ENCODE measurements at regions not wholly inside any gene's neighbourhood (a gene's known extent, or its start where the extent isn't known, plus 50 kb on each side); places are given as distances from the start of the nearest gene placed in this dataset.

GRCh38 chr2:166716968-166717367 lies 171.3 kb upstream of the XIRP2 start:
- H3K79me2 ChIP-seq (ENCODE audit: control insufficient read depth, insufficient read depth, low read length), result no peaks in the 10 kb centered on the region

GRCh38 chr2:166700079-166700478 lies 188.2 kb upstream of the XIRP2 start:
- Histone ChIP-seq H2AFZ (ENCODE audit: control insufficient read depth, low read length) (no peak overlapping the region), H3K4me2 (ENCODE audit: control insufficient read depth, extremely low read depth, insufficient read depth, low read depth, low read length) (no peak overlapping the region), H3K4me1 (ENCODE audit: control insufficient read depth, extremely low read depth, insufficient read depth, low read length) (no peaks in the 10 kb centered on the region), H3K9me3 (ENCODE audit: control insufficient read depth, low read depth, low read length) (no peaks in the 10 kb centered on the region), H3K9ac (ENCODE audit: control insufficient read depth, extremely low read depth, insufficient read depth, low read length) (no peak overlapping the region), H3K79me2 (ENCODE audit: control insufficient read depth, insufficient read depth, low read length) (no peaks in the 10 kb centered on the region), H3K27ac (ENCODE audit: control insufficient read depth, insufficient read depth, low read length) (no peak overlapping the region), H4K20me1 (ENCODE audit: control insufficient read depth, extremely low read depth, insufficient read depth, low read length) (no peaks in the 10 kb centered on the region), H3K27me3 (ENCODE audit: control insufficient read depth, extremely low read depth, insufficient read depth, low read length) (no peaks in the 10 kb centered on the region), H3K4me3 (ENCODE audit: control insufficient read depth in 2 of 3, extremely low read depth in 1 of 3, insufficient read depth in 2 of 3, low read depth in 1 of 3, low read length in 3 of 3) (no peak overlapping the region), H3K36me3 (ENCODE audit: control insufficient read depth in 2 of 2, extremely low read depth in 1 of 2, insufficient read depth in 2 of 2, low read length in 2 of 2) (no peaks in the 10 kb centered on the region), H3K9me1 (ENCODE audit: control insufficient read depth, extremely low read depth, insufficient read depth, low read length) (no peaks in the 10 kb centered on the region)
- TF ChIP-seq EZH2 (IDR thresholded peaks at IDR 0.05; ENCODE audit: low read length), result no peak
- TF ChIP-seq CTCF (optimal IDR thresholded peaks at IDR 0.05 in 1 of 3, IDR thresholded peaks at IDR 0.05 in 1 of 3, conservative IDR thresholded peaks at IDR 0.05 in 1 of 3; ENCODE audit: extremely low read depth in 1 of 3, insufficient read depth in 2 of 3, low read length in 3 of 3), result no peak
- FAIRE-seq, result no peak
- dilution Hi-C loops (cut with MboI; ENCODE audit: extremely low pct_ligation_motif_present, low sequenced_read_pairs), result no loop called here
- DNase-seq (ENCODE audit: low read depth, low spot score), result no peak

More at GRCh38 chr2:166716968-166717367, 171.3 kb upstream of the XIRP2 start:
- H3K4me2 ChIP-seq (ENCODE audit: control insufficient read depth, extremely low read depth, insufficient read depth, low read depth, low read length), result no peak overlapping the region
- no peak overlapping the region for H3K4me3 ChIP-seq (ENCODE audit: control insufficient read depth in 2 of 3, extremely low read depth in 1 of 3, insufficient read depth in 2 of 3, low read depth in 1 of 3, low read length in 3 of 3)
- DNase-seq (ENCODE audit: low read depth, low spot score), result no peak
- no peaks in the 10 kb centered on the region for H3K9me3 ChIP-seq (ENCODE audit: control insufficient read depth, low read depth, low read length)
- no peaks in the 10 kb centered on the region for H3K27me3 ChIP-seq (ENCODE audit: control insufficient read depth, extremely low read depth, insufficient read depth, low read length)
- no peak overlapping the region for H3K9ac ChIP-seq (ENCODE audit: control insufficient read depth, extremely low read depth, insufficient read depth, low read length)
- no peaks in the 10 kb centered on the region for H3K9me1 ChIP-seq (ENCODE audit: control insufficient read depth, extremely low read depth, insufficient read depth, low read length)
- H3K4me1 ChIP-seq (ENCODE audit: control insufficient read depth, extremely low read depth, insufficient read depth, low read length), result no peaks in the 10 kb centered on the region
- dilution Hi-C loops (cut with MboI; ENCODE audit: extremely low pct_ligation_motif_present, low sequenced_read_pairs), result no loop called here
- TF ChIP-seq CTCF (optimal IDR thresholded peaks at IDR 0.05 in 1 of 3, IDR thresholded peaks at IDR 0.05 in 1 of 3, conservative IDR thresholded peaks at IDR 0.05 in 1 of 3; ENCODE audit: extremely low read depth in 1 of 3, insufficient read depth in 2 of 3, low read length in 3 of 3), result no peak
- TF ChIP-seq EZH2 (IDR thresholded peaks at IDR 0.05; ENCODE audit: low read length), result no peak
- no peak for FAIRE-seq
- H4K20me1 ChIP-seq (ENCODE audit: control insufficient read depth, extremely low read depth, insufficient read depth, low read length), result no peaks in the 10 kb centered on the region
- no peaks in the 10 kb centered on the region for H3K36me3 ChIP-seq (ENCODE audit: control insufficient read depth in 2 of 2, extremely low read depth in 1 of 2, insufficient read depth in 2 of 2, low read length in 2 of 2)
- no peak overlapping the region for H2AFZ ChIP-seq (ENCODE audit: control insufficient read depth, low read length)
- H3K27ac ChIP-seq (ENCODE audit: control insufficient read depth, insufficient read depth, low read length), result no peak overlapping the region
